HG03460 (cell line): ENCODE measurements at regions not wholly inside any gene's neighbourhood (a gene's known extent, or its start where the extent isn't known, plus 50 kb on each side); places are given as distances from the start of the nearest gene placed in this dataset.
A peak's percentile ranks its signal among the peaks of the same experiment; 100 is the strongest.
"Not testable (repeated sequence)": the region's sequence is repeated elsewhere in the genome, so short reads cannot be mapped to it uniquely, and the experiment has no call there.

Source experiments
- ATAC-seq: cut with Tn5 transposase; IDR thresholded peaks from one replicate; pipeline ENCODE4 v1.9.1; 2021; ENCODE audit not compliant: unreplicated experiment

DNA sequence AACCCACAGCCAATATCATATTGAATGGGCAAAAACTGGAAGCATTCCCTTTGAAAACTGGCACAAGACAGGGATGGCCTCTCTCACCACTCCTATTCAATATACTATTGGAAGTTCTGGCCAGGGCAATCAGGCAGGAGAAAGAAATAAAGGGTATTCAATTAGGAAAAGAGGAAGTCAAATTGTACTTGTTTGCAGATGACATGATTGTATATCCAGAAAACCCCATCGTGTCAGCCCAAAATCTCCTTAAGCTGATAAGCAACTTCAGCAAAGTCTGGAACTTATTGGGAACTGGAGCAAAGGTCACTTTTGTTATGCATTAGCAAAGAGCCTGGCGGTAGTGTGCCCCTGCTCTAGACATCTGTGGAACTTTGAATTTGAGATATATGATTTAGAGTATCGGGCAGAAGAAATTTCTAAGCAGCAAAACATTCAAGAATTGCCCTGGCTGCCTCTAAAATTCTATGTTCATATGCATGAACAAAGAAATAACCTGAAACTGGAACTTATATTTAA is 53.4 kb upstream of the PSMA1 start:
- ATAC-seq, result not testable (repeated sequence)

DNA sequence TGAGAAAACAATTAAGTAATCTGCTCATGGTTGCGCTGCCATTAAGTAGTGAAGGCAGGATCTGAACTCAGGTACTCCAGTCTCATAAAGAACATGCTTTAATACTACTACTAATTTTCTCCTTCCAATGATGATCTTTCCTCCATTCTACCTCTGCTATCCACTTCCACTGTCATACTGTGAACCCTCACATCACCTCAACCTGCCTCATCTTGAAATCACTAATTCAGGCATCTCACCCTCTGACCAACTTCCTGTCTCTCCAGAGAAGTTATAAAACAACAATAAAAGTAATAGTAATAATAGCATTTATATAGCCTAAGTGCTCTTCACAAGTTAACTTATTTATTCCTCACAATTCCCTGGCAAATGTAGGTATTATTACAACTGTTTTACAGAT is 57.1 kb upstream of the PSMA1 start:
- no peak for ATAC-seq

DNA sequence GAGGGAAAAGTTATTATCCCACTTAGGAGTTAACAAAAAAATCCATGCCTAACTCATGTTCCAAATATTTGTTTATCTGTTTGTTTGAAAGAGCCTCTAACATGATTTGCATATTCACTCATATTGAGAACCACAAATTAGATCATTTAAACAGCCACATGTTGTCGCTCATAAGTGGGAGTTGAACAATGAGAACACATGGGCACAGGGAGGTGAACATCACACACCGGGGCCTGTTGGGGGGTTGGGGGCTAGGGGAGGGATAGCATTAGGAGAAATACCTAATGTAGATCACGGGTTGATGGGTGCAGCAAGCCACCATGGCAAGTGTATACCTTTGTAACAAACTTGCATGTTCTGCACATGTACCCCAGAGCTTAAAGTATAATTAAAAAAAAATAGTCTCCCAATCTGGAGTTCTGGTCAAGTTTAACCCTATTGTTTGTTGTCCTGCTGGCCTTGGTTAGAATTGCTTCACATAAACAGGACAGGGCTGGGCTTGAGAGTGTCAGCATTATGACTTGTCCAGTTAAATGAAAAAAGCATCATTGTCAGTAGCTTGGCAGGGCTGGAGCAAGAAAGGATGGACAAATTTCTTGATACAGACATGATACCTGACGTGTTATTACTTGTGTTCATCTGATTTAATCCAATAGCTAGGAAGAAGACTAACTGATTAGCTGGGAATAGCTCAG is 57.8 kb upstream of the PSMA1 start:
- peak; percentile 27 for ATAC-seq

DNA sequence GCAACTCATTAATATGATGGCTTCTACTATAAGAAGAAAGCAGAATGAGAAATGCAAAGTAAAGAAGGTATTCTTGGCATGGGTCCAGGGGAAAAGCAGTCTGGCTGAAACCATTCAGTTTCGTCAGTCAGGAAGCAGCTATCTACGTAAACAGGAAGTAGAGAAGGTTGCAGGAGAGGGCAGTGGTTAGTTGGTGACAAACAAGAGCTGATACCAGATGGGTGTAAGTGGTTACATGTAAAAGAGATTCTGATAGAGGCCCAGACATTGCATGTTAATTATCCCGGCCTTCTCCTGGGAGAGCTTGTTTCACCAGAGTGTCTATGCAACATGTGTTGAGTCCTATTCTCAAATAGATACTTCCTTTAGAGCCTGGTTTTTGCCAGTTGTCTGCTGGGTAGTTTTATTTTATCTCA is 58.4 kb upstream of the PSMA1 start:
- peak; percentile 100 for ATAC-seq

DNA sequence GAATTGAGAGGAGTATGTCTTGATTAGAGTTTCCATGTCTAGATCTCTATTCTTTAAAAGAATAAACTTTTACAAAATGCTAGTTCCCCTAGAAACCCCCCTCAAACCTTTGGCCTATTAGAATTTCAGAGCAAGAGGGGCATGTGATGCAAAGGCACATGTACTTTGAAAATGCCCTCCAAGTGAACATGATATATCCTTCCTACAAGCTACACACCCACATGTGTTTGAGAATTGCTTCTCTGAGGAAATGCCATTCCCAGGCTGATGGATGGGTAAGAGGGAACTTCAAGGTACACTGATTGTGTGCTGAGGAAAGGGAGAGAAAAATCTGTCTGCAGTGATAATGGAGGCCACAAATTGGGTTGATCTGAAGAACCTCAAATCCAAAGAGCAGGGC is 59.5 kb upstream of the PSMA1 start:
- no peak for ATAC-seq

DNA sequence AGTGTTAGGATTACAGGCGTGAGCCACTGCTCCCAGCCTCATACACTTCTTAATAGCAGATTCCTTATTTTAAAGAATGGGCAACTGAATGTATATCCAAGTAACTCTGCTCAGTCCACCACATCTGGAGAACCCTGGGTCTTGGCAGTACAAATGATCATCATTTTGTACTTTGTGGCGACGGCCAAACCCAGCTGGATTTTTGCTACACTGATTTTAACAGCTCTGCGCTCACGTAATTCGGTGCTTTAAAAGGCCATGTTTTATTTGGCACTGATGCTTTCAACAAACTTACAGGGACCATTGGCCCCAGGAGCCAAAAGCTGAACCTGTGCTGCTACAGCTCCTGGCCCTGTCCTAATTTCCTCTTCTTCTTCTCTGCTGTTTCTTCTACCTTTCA is 60.8 kb upstream of the PDE3B start:
- no peak for ATAC-seq

DNA sequence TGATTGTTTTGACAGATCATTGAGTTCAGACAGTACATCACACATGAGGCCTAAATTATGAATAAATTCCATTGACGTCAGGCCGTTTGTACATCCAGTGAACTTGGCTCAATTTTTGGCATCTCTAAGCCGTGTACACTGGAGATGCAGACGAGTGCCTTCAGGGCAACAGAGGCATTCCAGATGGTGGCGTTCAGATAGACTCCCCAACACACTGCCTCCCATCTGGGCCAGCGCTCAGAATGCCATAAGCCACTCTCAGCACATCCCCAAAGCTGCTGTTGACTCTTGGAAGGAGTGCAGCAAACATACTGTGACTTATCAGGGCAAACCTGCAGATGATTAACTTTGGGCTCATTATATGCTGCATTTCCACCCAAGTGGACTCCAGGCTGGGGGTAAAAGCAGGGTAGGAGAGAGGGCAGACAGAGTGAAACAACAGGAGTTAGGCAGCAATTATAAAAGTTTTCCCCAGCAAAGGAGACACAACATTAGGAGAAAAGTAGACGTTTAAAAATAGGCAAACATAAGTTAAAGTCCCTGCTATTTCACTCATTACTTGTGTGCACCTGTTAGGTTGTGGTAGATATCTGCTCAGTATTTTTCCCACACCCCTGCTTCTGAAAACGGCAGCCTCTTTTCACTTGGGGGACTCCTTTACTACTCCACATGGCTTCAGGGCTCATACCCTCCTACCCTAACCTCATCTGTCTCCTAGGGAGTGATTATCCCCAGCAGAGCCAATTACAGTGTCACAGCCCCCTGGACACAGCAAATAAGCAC is 60.2 kb upstream of the PDE3B start:
- no peak for ATAC-seq

DNA sequence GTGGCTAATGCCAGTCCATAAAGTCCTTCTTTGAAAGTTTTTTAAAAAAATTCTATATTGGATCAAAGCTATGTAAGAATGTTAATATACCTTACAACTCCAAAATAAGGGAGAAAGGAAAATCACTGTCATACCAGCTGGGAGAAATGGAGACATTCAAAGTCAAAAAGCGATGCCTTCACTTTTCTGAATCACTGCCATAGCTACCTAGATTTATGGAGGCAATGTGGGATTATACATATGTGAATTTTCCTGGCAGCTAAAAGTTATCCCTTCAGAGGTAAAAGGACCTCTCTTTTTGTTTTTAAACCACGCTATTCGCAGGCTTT is 59.6 kb upstream of the PDE3B start:
- ATAC-seq, result no peak

DNA sequence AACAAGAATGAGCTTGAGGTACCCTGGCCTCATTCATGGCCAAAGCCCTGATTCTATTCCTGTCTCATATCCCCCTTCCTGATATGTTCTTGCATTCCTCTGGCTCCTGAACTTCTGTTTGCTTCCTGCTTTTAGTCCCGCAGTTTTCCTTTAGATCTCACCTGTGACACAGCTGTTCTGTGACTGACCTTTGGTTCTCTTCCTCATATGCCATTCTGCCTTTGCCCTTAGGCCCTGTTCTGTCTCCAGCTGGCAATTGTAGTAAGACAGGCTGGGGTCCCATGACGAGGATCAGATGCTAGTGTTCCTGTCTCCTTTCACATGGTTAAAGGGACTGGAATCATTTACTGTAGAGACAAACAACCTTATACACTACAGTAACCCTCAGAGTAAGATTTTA is 59.0 kb upstream of the PDE3B start:
- ATAC-seq, result no peak

DNA sequence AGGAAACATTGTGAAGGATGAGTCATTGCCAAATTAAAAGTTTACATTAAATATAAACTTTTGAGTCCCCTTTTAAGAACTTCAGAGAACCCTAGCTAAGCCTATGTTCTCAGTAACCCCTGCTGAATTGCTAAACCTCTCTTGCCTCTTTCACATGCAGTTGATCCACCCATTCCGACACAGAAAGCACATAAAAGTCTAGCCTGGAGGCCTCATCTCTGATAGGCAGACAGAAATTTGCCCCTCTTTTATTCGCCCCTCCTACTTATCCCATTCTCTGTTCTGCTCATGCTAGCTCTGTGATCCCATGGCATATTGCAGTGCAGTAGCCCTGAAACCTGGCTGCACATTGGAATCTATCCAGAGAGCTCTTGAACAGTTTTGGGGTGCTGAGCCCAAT is 58.2 kb upstream of the PDE3B start:
- no peak for ATAC-seq

DNA sequence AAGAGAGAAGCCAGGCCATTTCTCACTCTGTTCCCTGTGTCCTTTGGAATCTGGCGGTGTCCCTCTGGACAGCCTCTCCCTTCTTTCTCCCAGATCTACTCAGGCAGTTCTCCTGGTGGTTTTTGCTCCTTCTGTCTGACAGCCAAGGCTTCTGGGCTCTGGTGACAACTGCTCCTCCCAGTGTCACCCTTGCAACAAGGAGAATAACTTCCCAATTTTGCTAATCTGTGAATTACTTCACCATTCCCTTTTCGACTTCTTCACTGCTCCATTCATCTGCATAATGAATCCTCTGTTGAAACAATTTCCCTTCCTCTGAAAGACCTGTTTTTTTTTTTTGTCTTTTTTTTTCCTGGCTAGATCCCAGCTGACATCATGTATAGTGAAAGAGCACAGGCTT is 56.3 kb upstream of the PDE3B start:
- ATAC-seq, result no peak

DNA sequence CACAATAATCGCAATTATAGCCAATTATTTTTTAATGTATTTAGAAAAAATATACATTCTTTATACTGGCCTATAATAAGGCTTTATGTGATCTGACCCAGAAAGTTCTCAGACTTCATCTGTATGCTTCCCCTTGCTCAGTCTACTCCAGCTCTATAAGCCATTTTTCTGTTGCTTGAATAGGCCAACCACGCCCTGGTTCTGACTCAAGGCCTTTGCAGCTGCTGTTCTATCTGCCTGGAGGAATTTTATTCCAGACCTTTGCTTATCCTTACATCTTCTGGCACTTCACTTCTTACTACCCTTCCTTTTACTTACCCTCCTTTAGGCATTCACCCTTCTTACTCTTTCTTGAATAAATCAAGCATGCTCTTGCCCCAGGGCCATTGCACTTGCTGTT is 54.9 kb upstream of the PDE3B start:
- no peak for ATAC-seq

DNA sequence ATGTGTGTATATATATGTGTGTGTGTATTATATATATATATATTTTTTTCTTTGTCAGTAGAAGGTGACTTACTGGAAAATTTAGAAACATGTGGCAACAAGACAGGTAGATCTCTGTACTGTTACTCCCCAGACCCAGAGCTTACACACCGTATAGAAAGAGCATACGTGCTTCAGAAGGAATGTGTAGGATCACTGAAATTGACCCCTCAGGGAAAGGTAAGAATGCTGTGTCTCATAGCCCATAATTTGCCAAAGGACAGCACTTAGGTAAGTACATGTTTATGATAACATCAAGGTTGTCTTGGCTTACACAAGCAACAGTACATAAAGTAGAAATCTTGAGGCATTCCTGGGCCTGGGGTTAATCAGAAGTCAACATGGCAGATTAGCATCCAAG is 54.2 kb upstream of the PDE3B start:
- ATAC-seq, result no peak

DNA sequence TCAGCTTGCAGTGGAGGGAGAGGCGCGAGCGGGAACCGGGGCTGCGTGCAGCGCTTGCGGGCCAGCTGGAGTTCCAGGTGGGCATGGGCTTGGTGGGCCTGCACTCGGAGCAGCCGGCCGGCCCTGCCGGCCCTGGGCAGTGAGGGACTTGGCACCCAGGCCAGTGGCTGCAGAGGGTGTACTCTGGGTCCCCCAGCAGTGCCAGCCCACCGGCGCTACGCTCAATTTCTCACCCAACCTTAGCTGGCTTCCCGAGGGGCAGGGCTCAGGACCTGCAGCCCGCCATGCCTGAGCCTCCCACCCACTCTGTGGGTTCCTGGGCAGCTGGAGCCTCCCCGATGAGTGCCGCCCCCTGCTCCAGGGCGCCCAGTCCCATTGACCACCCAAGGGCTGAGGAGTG is 52.6 kb upstream of the PDE3B start:
- not testable (repeated sequence) for ATAC-seq

DNA sequence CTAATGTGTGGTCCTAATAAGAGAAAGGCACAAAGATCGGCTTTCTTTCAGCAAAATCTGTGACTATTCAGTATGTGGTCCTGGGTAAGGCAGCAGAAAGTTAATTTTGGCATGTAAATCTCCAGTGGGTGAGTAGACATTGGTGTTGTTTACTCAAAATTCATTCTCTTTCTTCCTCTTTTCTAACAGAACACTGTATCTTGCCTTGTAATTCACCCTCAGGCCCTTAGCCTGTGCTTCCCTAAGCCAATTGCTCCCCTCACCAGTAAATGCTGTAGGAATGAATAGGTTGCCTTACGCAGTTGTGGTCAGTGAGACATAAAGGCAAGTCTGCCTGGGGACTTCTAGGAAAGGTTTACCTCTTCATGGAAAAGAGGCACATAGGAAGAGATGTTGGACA is 49.9 kb upstream of the PDE3B start:
- ATAC-seq, result no peak
